Vagina (tissue), 2 donors: ENCODE measurements at regions not wholly inside any gene's neighbourhood (a gene's known extent, or its start where the extent isn't known, plus 50 kb on each side); places are given as distances from the start of the nearest gene placed in this dataset.

Experiments used
- DNase-seq, 2 donors: peaks; one replicate each; pipeline ENCODE4 v3.0.0-alpha.2; 2017; ENCODE audit errors: extremely low spot score in 2 of 2
- H3K27ac ChIP-seq: fragments of 200-600 bp; sonication (generic); one replicate; pipeline ENCODE4 v1.5.1; 2019
- H3K27me3 ChIP-seq: fragments of 200-600 bp; sonication (generic); one replicate; pipeline ENCODE4 v1.5.1; 2019
- H3K36me3 ChIP-seq, 2 donors: fragments of 200-600 bp; sonication (generic); one replicate each; pipeline ENCODE4 v1.5.1; 2017 to 2019
- H3K4me1 ChIP-seq: fragments of 200-600 bp; sonication (generic); one replicate; pipeline ENCODE4 v1.5.1; 2019
- H3K4me3 ChIP-seq, 2 donors: fragments of 200-600 bp; sonication (generic); 1 replicate in 1 of 2; 2 replicates in 1 of 2; pipeline ENCODE4 v1.5.1; 2016 to 2019
- H3K9me3 ChIP-seq: fragments of 200-600 bp; sonication (generic); one replicate; pipeline ENCODE4 v1.5.1; 2019
- POLR2A ChIP-seq, 2 donors: fragments of 450-650 bp; IDR thresholded peaks; one replicate each; pipeline ENCODE4 v1.6.1; 2017; ENCODE audit warnings: antibody characterized with exemption in 2 of 2, mild to moderate bottlenecking in 2 of 2, moderate library complexity in 2 of 2
- POLR2AphosphoS5 ChIP-seq, 2 donors: sonication (generic); formaldehyde crosslinking; IDR thresholded peaks; one replicate each; pipeline ENCODE4 v1.9.0; 2017; ENCODE audit warnings: antibody characterized with exemption in 2 of 2, mild to moderate bottlenecking in 2 of 2, low read depth in 1 of 2; ENCODE audit not compliant: insufficient read depth in 1 of 2
- intact Hi-C: fragments of 100-400 bp; cut with DNase I; formaldehyde crosslinking; loops from one replicate; pipeline ENCODE4 v1.15.1; 2023
- TF ChIP-seq, protein P1 (sequence below), 3 experiments: fragments of 450-650 bp in 2 of 3; fragments of 200-600 bp in 1 of 3; sonication (generic) in 1 of 3; IDR thresholded peaks; one replicate each; pipeline ENCODE4 v1.5.1; 2017 to 2019; ENCODE audit warnings: antibody characterized with exemption in 3 of 3, mild to moderate bottlenecking in 2 of 3, moderate library complexity in 2 of 3

GRCh38 chr1:55747408-55747841 is 532.3 kb upstream of the USP24 start:
- intact Hi-C loops, result no loop called here
- H3K27me3 ChIP-seq, result no peaks in the 10 kb centered on the region
- TF ChIP-seq, protein P1, sequence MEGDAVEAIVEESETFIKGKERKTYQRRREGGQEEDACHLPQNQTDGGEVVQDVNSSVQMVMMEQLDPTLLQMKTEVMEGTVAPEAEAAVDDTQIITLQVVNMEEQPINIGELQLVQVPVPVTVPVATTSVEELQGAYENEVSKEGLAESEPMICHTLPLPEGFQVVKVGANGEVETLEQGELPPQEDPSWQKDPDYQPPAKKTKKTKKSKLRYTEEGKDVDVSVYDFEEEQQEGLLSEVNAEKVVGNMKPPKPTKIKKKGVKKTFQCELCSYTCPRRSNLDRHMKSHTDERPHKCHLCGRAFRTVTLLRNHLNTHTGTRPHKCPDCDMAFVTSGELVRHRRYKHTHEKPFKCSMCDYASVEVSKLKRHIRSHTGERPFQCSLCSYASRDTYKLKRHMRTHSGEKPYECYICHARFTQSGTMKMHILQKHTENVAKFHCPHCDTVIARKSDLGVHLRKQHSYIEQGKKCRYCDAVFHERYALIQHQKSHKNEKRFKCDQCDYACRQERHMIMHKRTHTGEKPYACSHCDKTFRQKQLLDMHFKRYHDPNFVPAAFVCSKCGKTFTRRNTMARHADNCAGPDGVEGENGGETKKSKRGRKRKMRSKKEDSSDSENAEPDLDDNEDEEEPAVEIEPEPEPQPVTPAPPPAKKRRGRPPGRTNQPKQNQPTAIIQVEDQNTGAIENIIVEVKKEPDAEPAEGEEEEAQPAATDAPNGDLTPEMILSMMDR (IDR thresholded peaks at IDR 0.05), result no peak
- TF ChIP-seq POLR2A (IDR thresholded peaks at IDR 0.05) (no peak), POLR2AphosphoS5 (IDR thresholded peaks at IDR 0.05; ENCODE audit: insufficient read depth in 1 of 2, low read depth in 1 of 2) (no peak)
- no peak for DNase-seq
- no peaks in the 10 kb centered on the region for H3K36me3 ChIP-seq
- no peaks in the 10 kb centered on the region for H3K9me3 ChIP-seq
- H3K4me1 ChIP-seq, result peaks cover 8% of the 10 kb centered on the region
- peak overlapping the region; percentile 5 for H3K27ac ChIP-seq
- no peak overlapping the region for H3K4me3 ChIP-seq

GRCh38 chr1:55746710-55747109 is 531.5 kb upstream of the USP24 start:
- TF ChIP-seq POLR2AphosphoS5 (IDR thresholded peaks at IDR 0.05; ENCODE audit: insufficient read depth in 1 of 2, low read depth in 1 of 2) (no peak), POLR2A (IDR thresholded peaks at IDR 0.05) (no peak)
- TF ChIP-seq, protein P1 (IDR thresholded peaks at IDR 0.05), result no peak
- Histone ChIP-seq H3K9me3 (no peaks in the 10 kb centered on the region), H3K36me3 (no peaks in the 10 kb centered on the region), H3K4me1 (peaks cover 8% of the 10 kb centered on the region), H3K27me3 (no peaks in the 10 kb centered on the region), H3K27ac (peak overlapping the region; percentile 5), H3K4me3 (no peak overlapping the region)
- intact Hi-C loops, result no loop called here
- DNase-seq, result no peak

DNA sequence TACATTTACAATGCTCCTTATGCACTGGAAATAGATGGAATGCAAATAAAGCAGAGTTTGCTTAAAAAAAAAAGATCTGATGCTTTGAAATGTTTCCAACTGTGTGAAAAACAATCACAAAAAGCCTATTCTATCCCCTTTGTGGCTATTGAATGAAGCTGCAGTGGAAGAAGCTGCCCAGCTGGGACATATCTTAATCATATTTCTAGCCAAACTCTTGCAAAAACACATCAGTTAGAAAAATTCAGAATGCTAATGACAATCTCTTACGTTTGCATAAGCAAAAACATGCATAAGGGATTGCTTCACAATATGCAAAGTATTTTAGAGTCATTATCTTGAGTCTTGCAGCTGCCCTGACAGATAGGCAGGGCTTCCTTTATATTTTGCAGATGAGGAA is 526.4 kb upstream of the USP24 start:
- Histone ChIP-seq H3K9me3 (no peaks in the 10 kb centered on the region), H3K4me3 (no peak overlapping the region), H3K27me3 (no peaks in the 10 kb centered on the region), H3K4me1 (no peaks in the 10 kb centered on the region), H3K36me3 (no peaks in the 10 kb centered on the region), H3K27ac (peak overlapping the region; percentile 53)
- intact Hi-C loops, result no loop called here
- TF ChIP-seq POLR2A (IDR thresholded peaks at IDR 0.05) (no peak), POLR2AphosphoS5 (IDR thresholded peaks at IDR 0.05; ENCODE audit: insufficient read depth in 1 of 2, low read depth in 1 of 2) (peak in 1 of 2 donors; percentile 22)
- TF ChIP-seq, protein P1 (IDR thresholded peaks at IDR 0.05), result no peak
- DNase-seq, result no peak

- no peaks in the 10 kb centered on the region for H3K9me3 ChIP-seq
- no peaks in the 10 kb centered on the region for H3K4me1 ChIP-seq
- no peak for DNase-seq
- no peaks in the 10 kb centered on the region for H3K27me3 ChIP-seq
- H3K4me3 ChIP-seq, result no peak overlapping the region
- H3K36me3 ChIP-seq, result no peaks in the 10 kb centered on the region
- TF ChIP-seq POLR2A (IDR thresholded peaks at IDR 0.05), result no peak
- no peak overlapping the region for H3K27ac ChIP-seq
- intact Hi-C loops, result no loop called here
Observed at GRCh38 chr1:55735106-55735505, 519.9 kb upstream of the USP24 start.

DNA sequence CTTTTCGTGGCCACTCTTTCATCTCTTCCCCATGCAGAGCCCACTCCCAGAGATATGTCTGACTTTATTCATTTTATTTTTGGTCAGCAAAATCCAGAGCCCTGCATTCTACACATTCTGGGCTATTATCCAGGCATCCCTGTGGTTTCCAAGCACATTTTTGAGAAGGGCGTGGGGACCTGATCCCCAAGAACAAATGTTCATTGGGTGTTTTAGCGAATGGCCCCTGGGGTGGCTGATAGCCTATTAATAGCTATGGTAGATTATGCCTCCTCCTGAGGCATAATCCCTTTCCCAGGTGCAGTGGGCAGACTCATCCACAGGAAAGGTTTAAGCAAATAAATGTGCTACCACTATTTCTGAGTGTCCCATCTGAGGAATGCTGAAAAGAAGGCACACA is 511.8 kb upstream of the USP24 start:
- no peak for DNase-seq
- TF ChIP-seq, protein P1 (IDR thresholded peaks at IDR 0.05), result no peak
- TF ChIP-seq POLR2AphosphoS5 (IDR thresholded peaks at IDR 0.05; ENCODE audit: insufficient read depth in 1 of 2, low read depth in 1 of 2) (no peak), POLR2A (IDR thresholded peaks at IDR 0.05) (no peak)
- H3K27me3 ChIP-seq, result no peaks in the 10 kb centered on the region
- no peak overlapping the region for H3K27ac ChIP-seq
- intact Hi-C loops, result no loop called here
- no peak overlapping the region for H3K4me3 ChIP-seq
- H3K4me1 ChIP-seq, result no peaks in the 10 kb centered on the region
- H3K36me3 ChIP-seq, result no peaks in the 10 kb centered on the region
- no peaks in the 10 kb centered on the region for H3K9me3 ChIP-seq

GRCh38 chr1:55725378-55725777 is 510.2 kb upstream of the USP24 start:
- H3K27ac ChIP-seq, result no peak overlapping the region
- no peaks in the 10 kb centered on the region for H3K36me3 ChIP-seq
- intact Hi-C loops, result no loop called here
- no peaks in the 10 kb centered on the region for H3K27me3 ChIP-seq
- no peak overlapping the region for H3K4me3 ChIP-seq
- TF ChIP-seq, protein P1 (IDR thresholded peaks at IDR 0.05), result no peak
- TF ChIP-seq POLR2A (IDR thresholded peaks at IDR 0.05) (no peak), POLR2AphosphoS5 (IDR thresholded peaks at IDR 0.05; ENCODE audit: insufficient read depth in 1 of 2, low read depth in 1 of 2) (no peak)
- no peaks in the 10 kb centered on the region for H3K9me3 ChIP-seq
- no peak for DNase-seq
- H3K4me1 ChIP-seq, result peaks cover 4% of the 10 kb centered on the region
